ENCODE measurements at regions not wholly inside any gene's neighbourhood (a gene's known extent, or its start where the extent isn't known, plus 50 kb on each side); places are given as distances from the start of the nearest gene placed in this dataset.

- TF ChIP-seq ZXDC (CRISPR knock-in tag; IDR thresholded peaks at IDR 0.05) = no peak
- TF ChIP-seq ZBTB7A (CRISPR knock-in tag; IDR thresholded peaks at IDR 0.05) = no peak
- TF ChIP-seq ZMYM3 (CRISPR knock-in tag; IDR thresholded peaks at IDR 0.05) = no peak
- TF ChIP-seq ZNF841 (CRISPR knock-in tag; IDR thresholded peaks at IDR 0.05; ENCODE audit: borderline replicate concordance) = no peak
Measured at GRCh38 chr3:87549208-87549607, 272.8 kb upstream of the POU1F1 start (continued).

DNA sequence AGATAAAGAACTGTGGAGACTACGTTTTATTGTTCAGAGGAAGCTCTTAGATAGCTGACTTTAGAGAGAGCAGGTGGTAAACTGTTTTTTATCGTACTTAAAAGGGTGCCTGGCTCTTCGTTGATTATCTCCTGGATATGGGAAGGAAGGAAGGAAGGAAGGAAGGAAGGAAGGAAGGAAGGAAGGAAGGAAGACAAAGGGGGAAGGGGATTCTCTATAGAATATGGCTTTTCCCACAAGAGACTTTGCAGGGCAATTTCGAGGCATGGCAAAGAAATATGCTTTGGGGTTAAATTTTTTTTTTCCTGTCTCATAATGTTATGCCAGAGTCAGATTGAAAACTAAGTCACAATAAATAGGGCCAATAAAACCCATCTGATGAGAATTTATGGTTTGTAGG lies 271.9 kb upstream of the POU1F1 start:
- DNase-seq (ENCODE audit: low spot score) = no peak
- no peaks in the 10 kb centered on the region for H3K27me3 ChIP-seq (ENCODE audit: control insufficient read depth in 1 of 2, insufficient read depth in 2 of 2, low read length in 2 of 2)
- no peaks in the 10 kb centered on the region for H3K4me1 ChIP-seq (ENCODE audit: insufficient read depth, low read length)
- in situ Hi-C loops (cut with HindIII; ENCODE audit: extremely low pct_ligation_motif_present, low pct_unique_long_range_greater_than_20kb) (no loop called here), intact Hi-C loops (cut with micrococcal nuclease; ENCODE audit: unreplicated experiment) (loop anchor here (10.0 kb wide), 1 partner anchor 63 kb away; no protein-coding TSS in a partner anchor)
- H3K9ac ChIP-seq (ENCODE audit: insufficient read depth, low read depth, low read length) = no peak overlapping the region
- no peak overlapping the region for H3K4me2 ChIP-seq (ENCODE audit: low read depth, low read length)
- no peak overlapping the region for H2AFZ ChIP-seq (ENCODE audit: low read length)
- no peaks in the 10 kb centered on the region for H3K79me2 ChIP-seq (ENCODE audit: insufficient read depth, low read length)
- FAIRE-seq = no peak
- ATAC-seq = no peak
- ChIA-PET POLR2A (no interaction called here), CTCF (ENCODE audit: low intra/inter-chr PET ratio, low total read pairs) (no interaction called here)
- no TSS peak for BruUV-seq (replicated peaks)
- no peak overlapping the region for H3K27ac ChIP-seq (ENCODE audit: extremely low read length, insufficient read depth, low read length)
- under 1% methylated on average over 4 of the region's 4 CpGs for WGBS (ENCODE audit: low lambda C conversion rate)
- no peaks in the 10 kb centered on the region for H3K9me3 ChIP-seq (ENCODE audit: low read length)
- H4K20me1 ChIP-seq (ENCODE audit: insufficient read depth, low read length) = no peaks in the 10 kb centered on the region
- H3K36me3 ChIP-seq (replicated peaks in 1 of 2; ENCODE audit: control insufficient read depth in 1 of 2, insufficient read depth in 2 of 2, low read length in 2 of 2) = no peaks in the 10 kb centered on the region
- H3K4me3 ChIP-seq (replicated peaks in 1 of 3; ENCODE audit: insufficient read depth in 1 of 3, low read depth in 2 of 3, low read length in 3 of 3) = no peak overlapping the region
- TF ChIP-seq REPIN1 (CRISPR knock-in tag; IDR thresholded peaks at IDR 0.05; ENCODE audit: borderline replicate concordance, low read depth) (no peak), ZFP82 (CRISPR knock-in tag; IDR thresholded peaks at IDR 0.05; ENCODE audit: borderline replicate concordance) (no peak), FOXP4 (CRISPR knock-in tag; IDR thresholded peaks at IDR 0.05) (no peak), PAWR (CRISPR knock-in tag; IDR thresholded peaks at IDR 0.05; ENCODE audit: borderline replicate concordance) (no peak)
- TF ChIP-seq, protein P1, sequence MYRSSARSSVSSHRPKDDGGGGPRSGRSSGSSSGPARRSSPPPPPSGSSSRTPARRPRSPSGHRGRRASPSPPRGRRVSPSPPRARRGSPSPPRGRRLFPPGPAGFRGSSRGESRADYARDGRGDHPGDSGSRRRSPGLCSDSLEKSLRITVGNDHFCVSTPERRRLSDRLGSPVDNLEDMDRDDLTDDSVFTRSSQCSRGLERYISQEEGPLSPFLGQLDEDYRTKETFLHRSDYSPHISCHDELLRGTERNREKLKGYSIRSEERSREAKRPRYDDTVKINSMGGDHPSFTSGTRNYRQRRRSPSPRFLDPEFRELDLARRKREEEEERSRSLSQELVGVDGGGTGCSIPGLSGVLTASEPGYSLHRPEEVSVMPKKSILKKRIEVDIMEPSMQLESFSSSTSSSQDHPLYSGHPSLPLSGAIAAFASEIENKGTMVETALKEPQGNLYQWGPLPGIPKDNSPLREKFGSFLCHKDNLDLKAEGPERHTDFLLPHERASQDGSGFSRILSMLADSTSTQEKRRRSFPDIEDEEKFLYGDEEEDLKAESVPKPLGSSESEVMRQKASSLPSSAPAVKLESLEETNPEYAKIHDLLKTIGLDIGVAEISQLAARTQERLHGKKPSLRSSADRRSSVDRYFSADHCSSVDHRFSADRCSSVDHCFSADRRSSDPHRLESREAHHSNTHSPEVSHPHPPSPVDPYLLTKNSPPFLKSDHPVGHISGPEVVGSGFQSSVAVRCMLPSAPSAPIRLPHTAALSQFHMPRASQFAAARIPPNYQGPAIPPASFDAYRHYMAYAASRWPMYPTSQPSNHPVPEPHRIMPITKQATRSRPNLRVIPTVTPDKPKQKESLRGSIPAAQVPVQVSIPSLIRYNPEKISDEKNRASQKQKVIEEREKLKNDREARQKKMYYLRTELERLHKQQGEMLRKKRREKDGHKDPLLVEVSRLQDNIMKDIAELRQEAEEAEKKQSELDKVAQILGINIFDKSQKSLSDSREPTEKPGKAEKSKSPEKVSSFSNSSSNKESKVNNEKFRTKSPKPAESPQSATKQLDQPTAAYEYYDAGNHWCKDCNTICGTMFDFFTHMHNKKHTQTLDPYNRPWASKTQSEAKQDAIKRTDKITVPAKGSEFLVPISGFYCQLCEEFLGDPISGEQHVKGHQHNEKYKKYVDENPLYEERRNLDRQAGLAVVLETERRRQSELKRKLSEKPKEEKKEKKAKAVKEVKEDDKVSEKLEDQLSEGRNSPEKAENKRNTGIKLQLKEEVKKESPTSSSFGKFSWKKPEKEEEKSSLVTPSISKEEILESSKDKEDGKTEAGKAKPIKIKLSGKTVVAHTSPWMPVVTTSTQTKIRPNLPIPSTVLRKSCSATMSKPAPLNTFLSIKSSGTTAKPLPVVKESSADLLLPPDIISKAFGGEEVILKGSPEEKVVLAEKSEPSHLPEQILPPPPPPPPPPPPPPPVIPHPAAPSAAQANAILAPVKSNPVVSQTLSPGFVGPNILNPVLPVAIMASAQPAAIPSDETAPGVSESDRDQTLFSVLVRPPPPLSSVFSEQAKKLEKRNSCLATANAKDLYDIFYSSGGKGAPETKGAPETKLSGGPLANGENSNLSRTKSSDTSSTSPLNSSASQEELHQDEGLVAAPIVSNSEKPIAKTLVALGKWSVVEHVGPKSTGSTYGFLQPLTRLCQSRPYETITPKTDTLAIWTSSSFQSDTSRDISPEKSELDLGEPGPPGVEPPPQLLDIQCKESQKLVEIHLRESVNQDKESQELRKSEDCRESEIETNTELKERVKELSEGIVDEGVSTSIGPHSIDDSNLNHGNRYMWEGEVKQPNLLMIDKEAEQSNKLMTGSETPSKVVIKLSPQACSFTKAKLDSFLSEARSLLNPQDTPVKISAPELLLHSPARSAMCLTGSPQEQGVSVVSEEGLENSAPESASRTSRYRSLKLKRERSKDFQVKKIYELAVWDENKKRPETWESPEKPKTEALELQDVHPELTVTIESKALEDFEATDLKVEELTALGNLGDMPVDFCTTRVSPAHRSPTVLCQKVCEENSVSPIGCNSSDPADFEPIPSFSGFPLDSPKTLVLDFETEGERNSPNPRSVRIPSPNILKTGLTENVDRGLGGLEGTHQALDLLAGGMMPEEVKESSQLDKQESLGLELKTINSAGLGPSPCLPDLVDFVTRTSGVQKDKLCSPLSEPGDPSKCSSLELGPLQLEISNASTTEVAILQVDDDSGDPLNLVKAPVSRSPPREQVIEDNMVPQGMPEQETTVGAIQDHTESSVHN (CRISPR knock-in tag; IDR thresholded peaks at IDR 0.05) = no peak

Measured in HepG2 (cell line).